ENCODE measurements at regions not wholly inside any gene's neighbourhood (a gene's known extent, or its start where the extent isn't known, plus 50 kb on each side); places are given as distances from the start of the nearest gene placed in this dataset.
"Not testable (repeated sequence)": the region's sequence is repeated elsewhere in the genome, so short reads cannot be mapped to it uniquely, and the experiment has no call there.

GRCh38 chr7:110186334-110186733 lies 904.6 kb upstream of the LRRN3 start:
- no peak for DNase-seq

- no peak for DNase-seq
Observed at GRCh38 chr7:110187877-110188554, 902.9 kb upstream of the LRRN3 start.

- no peak for DNase-seq
Observed at GRCh38 chr7:110204527-110204926, 886.4 kb upstream of the LRRN3 start.

GRCh38 chr7:110205899-110206298 lies 885.0 kb upstream of the LRRN3 start:
- DNase-seq = no peak

- no peak for DNase-seq
Observed at GRCh38 chr7:110209884-110210283, 881.0 kb upstream of the LRRN3 start.

- no peak for DNase-seq
Observed at GRCh38 chr7:110210941-110211608, 879.9 kb upstream of the LRRN3 start.

GRCh38 chr7:110224643-110225042 lies 866.3 kb upstream of the LRRN3 start:
- DNase-seq = no peak

GRCh38 chr7:110246118-110246517 lies 844.8 kb upstream of the LRRN3 start:
- no peak for DNase-seq

GRCh38 chr7:110253093-110253492 lies 837.8 kb upstream of the LRRN3 start:
- no peak for DNase-seq

GRCh38 chr7:110257673-110258072 lies 833.3 kb upstream of the LRRN3 start:
- DNase-seq = no peak

GRCh38 chr7:110262251-110262650 lies 828.7 kb upstream of the LRRN3 start:
- DNase-seq = no peak

- no peak for DNase-seq
Observed at GRCh38 chr7:110264288-110264687, 826.6 kb upstream of the LRRN3 start.

- DNase-seq = no peak
Observed at GRCh38 chr7:110281362-110281761, 809.6 kb upstream of the LRRN3 start.

GRCh38 chr7:110283056-110283455 lies 807.9 kb upstream of the LRRN3 start:
- no peak for DNase-seq

- no peak for DNase-seq
Observed at GRCh38 chr7:110291430-110291829, 799.5 kb upstream of the LRRN3 start.

GRCh38 chr7:110296321-110296720 lies 794.6 kb upstream of the LRRN3 start:
- DNase-seq = no peak

GRCh38 chr7:110307776-110308175 lies 783.2 kb upstream of the LRRN3 start:
- DNase-seq = no peak

GRCh38 chr7:110308791-110309190 lies 782.1 kb upstream of the LRRN3 start:
- no peak for DNase-seq

- DNase-seq = no peak
Observed at GRCh38 chr7:110309941-110310340, 781.0 kb upstream of the LRRN3 start.

- DNase-seq = no peak
Observed at GRCh38 chr7:110311556-110311955, 779.4 kb upstream of the LRRN3 start.

GRCh38 chr7:110317541-110318265 lies 773.2 kb upstream of the LRRN3 start:
- no peak for DNase-seq

- DNase-seq = not testable (repeated sequence)
Observed at GRCh38 chr7:110320285-110320684, 770.6 kb upstream of the LRRN3 start.

GRCh38 chr7:110322796-110323195 lies 768.1 kb upstream of the LRRN3 start:
- no peak for DNase-seq

GRCh38 chr7:110326966-110327365 lies 764.0 kb upstream of the LRRN3 start:
- no peak for DNase-seq
